MCF 10A (cell line): ENCODE measurements at regions not wholly inside any gene's neighbourhood (a gene's known extent, or its start where the extent isn't known, plus 50 kb on each side); places are given as distances from the start of the nearest gene placed in this dataset.

Experiments
- BruUV-seq: library from RNA; stranded (reverse); fragments of 400-500 nt; replicated peaks from 2 replicates; lab custom pipeline; 2021; lab: Mats Ljungman, UMichigan
- CTCF ChIA-PET: fragments of 300-600 bp; sonication (Branson Sonifier 250); formaldehyde crosslinking; extraction: SDS; loops from one replicate; lab custom pipeline; 2021; ENCODE audit warnings: antibody characterized with exemption, inconsistent platforms; lab: Yijun Ruan, JAX
- POLR2A ChIA-PET: fragments of 300-600, 350-650 bp; sonication (Branson Sonifier 250); formaldehyde crosslinking; extraction: SDS; loops from one replicate; lab custom pipeline; 2020; ENCODE audit warnings: antibody characterized with exemption, inconsistent platforms; lab: Yijun Ruan, JAX
- DNase-seq: peaks from one replicate; pipeline ENCODE4 v3.0.0-alpha.2; 2018; ENCODE audit not compliant: unreplicated experiment
- H3K27ac Mint-ChIP-seq: one replicate; pipeline ENCODE4 v1.8.0; 2022; ENCODE audit warnings: mild to moderate bottlenecking, low read depth, mixed read lengths; ENCODE audit not compliant: unreplicated experiment
- H3K27me3 Mint-ChIP-seq: one replicate; pipeline ENCODE4 v1.8.0; 2022; ENCODE audit warnings: mixed read lengths; ENCODE audit not compliant: insufficient read depth, unreplicated experiment
- H3K36me3 Mint-ChIP-seq: one replicate; pipeline ENCODE4 v1.8.0; 2022; ENCODE audit warnings: mild to moderate bottlenecking, moderate library complexity, mixed read lengths; ENCODE audit not compliant: insufficient read depth, unreplicated experiment
- H3K4me1 Mint-ChIP-seq: one replicate; pipeline ENCODE4 v1.8.0; 2022; ENCODE audit warnings: mixed read lengths; ENCODE audit not compliant: insufficient read depth, unreplicated experiment
- H3K4me3 Mint-ChIP-seq: one replicate; pipeline ENCODE4 v1.8.0; 2022; ENCODE audit warnings: mild to moderate bottlenecking, moderate library complexity, mixed read lengths; ENCODE audit not compliant: unreplicated experiment
- H3K9me3 Mint-ChIP-seq: one replicate; pipeline ENCODE4 v1.8.0; 2022; ENCODE audit warnings: mixed read lengths; ENCODE audit not compliant: unreplicated experiment
- intact Hi-C: fragments of 100-400 bp; cut with micrococcal nuclease; formaldehyde crosslinking; loops from 2 replicates; pipeline ENCODE4 v1.14.1; 2022
- TF ChIP-seq, protein P1 (sequence below): fragments of 200-600 bp; IDR thresholded peaks from one replicate; pipeline ENCODE4 v1.8.0; 2022; ENCODE audit warnings: antibody characterized with exemption, mild to moderate bottlenecking; ENCODE audit not compliant: unreplicated experiment

DNA sequence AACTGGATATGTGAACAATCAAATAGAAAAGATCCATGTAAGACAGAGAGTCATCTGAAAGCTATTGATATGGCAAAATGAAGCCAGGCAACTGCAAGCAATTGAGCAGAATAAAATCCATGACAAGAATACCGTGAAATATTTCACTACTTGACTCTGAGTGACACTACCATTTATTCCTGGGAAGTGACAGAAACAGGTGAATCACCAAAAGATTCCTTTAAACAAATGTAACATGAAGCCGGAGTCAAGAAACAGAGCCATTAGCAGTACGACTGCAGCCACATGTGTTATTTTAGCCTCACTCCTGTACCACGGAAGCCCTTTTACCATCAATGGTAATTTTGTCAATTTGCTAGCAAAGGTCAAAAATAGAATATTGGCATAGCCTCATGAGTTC lies 197.7 kb upstream of the POT1 start:
- intact Hi-C loops = no loop called here
- BruUV-seq = no TSS peak
- DNase-seq = no peak
- Mint-ChIP-seq H3K4me1 (no peaks in the 10 kb centered on the region), H3K27me3 (no peaks in the 10 kb centered on the region), H3K27ac (no peak overlapping the region), H3K9me3 (no peaks in the 10 kb centered on the region), H3K36me3 (no peaks in the 10 kb centered on the region), H3K4me3 (no peak overlapping the region)
- POLR2A ChIA-PET = interaction anchor here (1.0 to 1.4 kb wide), 2 partner anchors 9 to 20 kb away, joined by 3 read pairs; no protein-coding TSS in a partner anchor
- CTCF ChIA-PET = interaction anchor here (0.7 kb wide), 1 partner anchor 19 kb away, joined by 3 read pairs; no protein-coding TSS in a partner anchor
- TF ChIP-seq, protein P1, sequence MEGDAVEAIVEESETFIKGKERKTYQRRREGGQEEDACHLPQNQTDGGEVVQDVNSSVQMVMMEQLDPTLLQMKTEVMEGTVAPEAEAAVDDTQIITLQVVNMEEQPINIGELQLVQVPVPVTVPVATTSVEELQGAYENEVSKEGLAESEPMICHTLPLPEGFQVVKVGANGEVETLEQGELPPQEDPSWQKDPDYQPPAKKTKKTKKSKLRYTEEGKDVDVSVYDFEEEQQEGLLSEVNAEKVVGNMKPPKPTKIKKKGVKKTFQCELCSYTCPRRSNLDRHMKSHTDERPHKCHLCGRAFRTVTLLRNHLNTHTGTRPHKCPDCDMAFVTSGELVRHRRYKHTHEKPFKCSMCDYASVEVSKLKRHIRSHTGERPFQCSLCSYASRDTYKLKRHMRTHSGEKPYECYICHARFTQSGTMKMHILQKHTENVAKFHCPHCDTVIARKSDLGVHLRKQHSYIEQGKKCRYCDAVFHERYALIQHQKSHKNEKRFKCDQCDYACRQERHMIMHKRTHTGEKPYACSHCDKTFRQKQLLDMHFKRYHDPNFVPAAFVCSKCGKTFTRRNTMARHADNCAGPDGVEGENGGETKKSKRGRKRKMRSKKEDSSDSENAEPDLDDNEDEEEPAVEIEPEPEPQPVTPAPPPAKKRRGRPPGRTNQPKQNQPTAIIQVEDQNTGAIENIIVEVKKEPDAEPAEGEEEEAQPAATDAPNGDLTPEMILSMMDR = no peak

DNA sequence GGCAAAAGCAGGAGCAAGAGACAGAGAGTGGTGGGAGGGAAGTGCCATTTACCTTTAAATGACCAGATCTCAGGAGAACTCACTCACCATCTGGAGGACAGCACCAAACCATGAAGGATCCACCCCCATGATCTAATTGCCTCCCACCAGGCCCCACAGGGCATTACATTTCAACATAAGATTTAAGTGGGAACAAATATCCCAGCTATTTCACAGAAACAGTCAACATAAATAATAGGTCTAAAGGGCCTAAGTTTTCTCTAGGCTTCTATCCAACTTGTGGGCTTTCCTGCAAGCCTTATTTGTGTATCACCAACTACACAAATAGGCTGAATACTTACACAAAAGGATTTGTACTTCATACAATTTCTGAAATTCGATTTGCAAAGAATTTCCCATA lies 196.8 kb upstream of the POT1 start:
- Mint-ChIP-seq H3K9me3 (no peaks in the 10 kb centered on the region), H3K27me3 (no peaks in the 10 kb centered on the region), H3K27ac (no peak overlapping the region), H3K4me3 (no peak overlapping the region), H3K36me3 (no peaks in the 10 kb centered on the region), H3K4me1 (no peaks in the 10 kb centered on the region)
- DNase-seq = peak; percentile 19
- ChIA-PET CTCF (no interaction called here), POLR2A (interaction anchor here (1.0 to 1.4 kb wide), 2 partner anchors 10 to 19 kb away, joined by 3 read pairs; no protein-coding TSS in a partner anchor)
- BruUV-seq = no TSS peak
- intact Hi-C loops = no loop called here
- TF ChIP-seq, protein P1 = no peak

DNA sequence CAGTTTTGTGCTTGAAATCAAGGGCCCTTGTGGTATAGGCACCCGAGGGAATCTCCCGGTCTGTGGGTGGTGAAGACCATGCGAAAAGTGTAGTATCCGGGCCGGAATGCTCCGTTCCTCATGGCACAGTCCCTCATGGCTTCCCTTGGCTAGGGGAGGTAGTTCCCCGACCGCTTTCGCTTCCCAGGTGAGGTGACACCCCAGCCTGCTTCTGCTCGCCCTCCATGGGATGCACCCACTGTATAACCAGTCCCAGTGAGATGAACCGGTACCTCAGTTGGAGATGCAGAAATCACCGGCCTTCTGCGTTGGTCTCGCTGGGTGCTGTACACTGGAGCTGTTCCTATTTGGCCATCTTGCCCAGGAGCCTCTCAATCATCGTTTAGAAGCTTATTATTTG lies 195.7 kb upstream of the POT1 start:
- Mint-ChIP-seq H3K4me3 (no peak overlapping the region), H3K4me1 (no peaks in the 10 kb centered on the region), H3K27ac (no peak overlapping the region), H3K36me3 (no peaks in the 10 kb centered on the region), H3K27me3 (no peaks in the 10 kb centered on the region), H3K9me3 (no peaks in the 10 kb centered on the region)
- TF ChIP-seq, protein P1 = no peak
- no peak for DNase-seq
- no TSS peak for BruUV-seq
- ChIA-PET CTCF (interaction anchor here (0.8 kb wide), 1 partner anchor 28 kb away, joined by 3 read pairs; no protein-coding TSS in a partner anchor), POLR2A (no interaction called here)
- intact Hi-C loops = no loop called here

DNA sequence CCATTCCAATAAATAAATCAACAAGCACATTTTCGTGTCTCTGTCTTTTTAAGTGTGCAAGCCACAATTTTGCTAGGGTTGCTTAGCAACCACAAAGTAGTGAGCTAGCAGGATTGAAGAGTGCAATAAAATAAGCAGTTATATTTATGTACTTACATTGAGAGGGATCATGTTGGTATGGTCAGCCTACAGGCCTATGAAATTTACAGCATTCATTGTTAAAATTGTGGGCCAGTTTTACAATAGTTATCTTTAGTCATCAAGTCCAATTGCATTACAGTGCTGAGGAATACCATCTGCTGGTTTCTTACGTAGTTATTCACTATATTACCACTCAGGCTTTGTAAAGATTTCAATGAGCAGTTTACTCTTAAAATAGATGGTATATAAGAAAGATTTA lies 192.5 kb upstream of the POT1 start:
- no peak overlapping the region for H3K4me3 Mint-ChIP-seq
- TF ChIP-seq, protein P1 = no peak
- BruUV-seq = no TSS peak
- H3K27ac Mint-ChIP-seq = no peak overlapping the region
- ChIA-PET POLR2A (no interaction called here), CTCF (no interaction called here)
- no peaks in the 10 kb centered on the region for H3K36me3 Mint-ChIP-seq
- DNase-seq = no peak
- no peaks in the 10 kb centered on the region for H3K4me1 Mint-ChIP-seq
- no peaks in the 10 kb centered on the region for H3K27me3 Mint-ChIP-seq
- no peaks in the 10 kb centered on the region for H3K9me3 Mint-ChIP-seq
- intact Hi-C loops = no loop called here
